ENCODE measurements at regions not wholly inside any gene's neighbourhood (a gene's known extent, or its start where the extent isn't known, plus 50 kb on each side); places are given as distances from the start of the nearest gene placed in this dataset.

- no peak for TF ChIP-seq CTCF (IDR thresholded peaks at IDR 0.05)
- no peaks in the 10 kb centered on the region for H3K9me3 Mint-ChIP-seq
- no peak overlapping the region for H3K4me3 Mint-ChIP-seq
- peaks cover 9% of the 10 kb centered on the region for H3K27me3 Mint-ChIP-seq (ENCODE audit: insufficient read depth)
- no peaks in the 10 kb centered on the region for H3K36me3 Mint-ChIP-seq (ENCODE audit: low read depth)
- DNase-seq = no peak
- H3K27ac Mint-ChIP-seq = no peak overlapping the region
- H3K4me1 Mint-ChIP-seq (ENCODE audit: low read depth) = peaks cover 9% of the 10 kb centered on the region
Measured at GRCh38 chr11:129319751-129320150, 55.9 kb upstream of the BARX2 start.

DNA sequence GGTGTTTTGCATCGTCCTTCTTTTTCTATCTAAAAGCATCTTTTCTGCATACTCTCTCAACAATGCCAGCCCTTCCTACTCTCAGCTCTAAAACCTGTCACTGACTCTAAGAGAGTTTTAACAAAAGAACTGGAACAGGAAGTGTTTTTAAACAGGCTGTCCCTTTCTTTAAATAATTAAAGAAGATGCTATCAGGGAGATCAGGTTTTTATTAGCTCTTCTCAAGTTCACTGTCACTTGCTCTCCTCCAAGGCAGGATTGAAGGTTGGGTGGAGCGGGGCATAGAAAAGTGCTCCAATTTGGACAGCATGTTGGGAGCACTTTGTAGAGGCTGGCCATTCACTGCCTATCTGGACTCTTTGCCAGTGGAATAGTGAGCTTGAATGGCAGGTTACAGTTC is 56.4 kb upstream of the BARX2 start:
- Mint-ChIP-seq H3K4me3 (no peak overlapping the region), H3K9me3 (no peaks in the 10 kb centered on the region), H3K27me3 (ENCODE audit: insufficient read depth) (peaks cover 9% of the 10 kb centered on the region), H3K27ac (no peak overlapping the region), H3K36me3 (ENCODE audit: low read depth) (no peaks in the 10 kb centered on the region), H3K4me1 (ENCODE audit: low read depth) (peaks cover 4% of the 10 kb centered on the region)
- no peak for TF ChIP-seq CTCF (IDR thresholded peaks at IDR 0.05)
- no peak for DNase-seq

GRCh38 chr11:129317571-129317970 is 58.1 kb upstream of the BARX2 start:
- TF ChIP-seq CTCF (IDR thresholded peaks at IDR 0.05) = no peak

GRCh38 chr11:129316781-129317180 is 58.9 kb upstream of the BARX2 start:
- no peaks in the 10 kb centered on the region for H3K36me3 Mint-ChIP-seq (ENCODE audit: low read depth)
- no peaks in the 10 kb centered on the region for H3K4me1 Mint-ChIP-seq (ENCODE audit: low read depth)
- peaks cover 11% of the 10 kb centered on the region for H3K27me3 Mint-ChIP-seq (ENCODE audit: insufficient read depth)
- no peak for DNase-seq
- no peak overlapping the region for H3K27ac Mint-ChIP-seq
- H3K9me3 Mint-ChIP-seq = no peaks in the 10 kb centered on the region
- TF ChIP-seq CTCF (IDR thresholded peaks at IDR 0.05) = no peak
- H3K4me3 Mint-ChIP-seq = no peak overlapping the region

More at GRCh38 chr11:129317571-129317970, 58.1 kb upstream of the BARX2 start:
- no peak for DNase-seq
- peaks cover 8% of the 10 kb centered on the region for H3K27me3 Mint-ChIP-seq (ENCODE audit: insufficient read depth)
- H3K4me3 Mint-ChIP-seq = no peak overlapping the region
- H3K27ac Mint-ChIP-seq = no peak overlapping the region
- no peaks in the 10 kb centered on the region for H3K4me1 Mint-ChIP-seq (ENCODE audit: low read depth)
- no peaks in the 10 kb centered on the region for H3K36me3 Mint-ChIP-seq (ENCODE audit: low read depth)
- H3K9me3 Mint-ChIP-seq = no peaks in the 10 kb centered on the region

- no peaks in the 10 kb centered on the region for H3K4me1 Mint-ChIP-seq (ENCODE audit: low read depth)
- H3K27me3 Mint-ChIP-seq (ENCODE audit: insufficient read depth) = peaks cover 11% of the 10 kb centered on the region
- DNase-seq = no peak
- H3K36me3 Mint-ChIP-seq (ENCODE audit: low read depth) = no peaks in the 10 kb centered on the region
- H3K9me3 Mint-ChIP-seq = peaks cover 3% of the 10 kb centered on the region
- no peak overlapping the region for H3K27ac Mint-ChIP-seq
- TF ChIP-seq CTCF (IDR thresholded peaks at IDR 0.05) = no peak
- H3K4me3 Mint-ChIP-seq = no peak overlapping the region
Measured at GRCh38 chr11:129315781-129316579, 59.7 kb upstream of the BARX2 start.
